ENCODE measurements at regions not wholly inside any gene's neighbourhood (a gene's known extent, or its start where the extent isn't known, plus 50 kb on each side); places are given as distances from the start of the nearest gene placed in this dataset.

GRCh38 chr9:3760031-3760430 is 234.2 kb upstream of the RFX3 start:
- peaks cover 6% of the 10 kb centered on the region for H3K4me1 ChIP-seq
- H3K27me3 ChIP-seq, result no peaks in the 10 kb centered on the region
- WGBS, result 44% methylated on average over 4 of the region's 4 CpGs
- no peak overlapping the region for H3K4me3 ChIP-seq
- TF ChIP-seq EP300 (IDR thresholded peaks at IDR 0.05) (no peak), POLR2AphosphoS5 (IDR thresholded peaks at IDR 0.05) (no peak), POLR2A (IDR thresholded peaks at IDR 0.05) (no peak), CTCF (IDR thresholded peaks at IDR 0.05) (no peak)
- no peak for DNase-seq (ENCODE audit: low spot score in 2 of 2)
- H3K36me3 ChIP-seq, result no peaks in the 10 kb centered on the region
- no peaks in the 10 kb centered on the region for H3K9me3 ChIP-seq
- no peak overlapping the region for H3K27ac ChIP-seq

- H3K27me3 ChIP-seq, result no peaks in the 10 kb centered on the region
- H3K36me3 ChIP-seq, result no peaks in the 10 kb centered on the region
- no peaks in the 10 kb centered on the region for H3K9me3 ChIP-seq
- no peak overlapping the region for H3K4me3 ChIP-seq
- no peak for DNase-seq (ENCODE audit: low spot score in 2 of 2)
- no peak overlapping the region for H3K27ac ChIP-seq
- TF ChIP-seq EP300 (IDR thresholded peaks at IDR 0.05), result no peak
- TF ChIP-seq POLR2AphosphoS5 (IDR thresholded peaks at IDR 0.05), result no peak
- no peak for TF ChIP-seq CTCF (IDR thresholded peaks at IDR 0.05)
- no peak for TF ChIP-seq POLR2A (IDR thresholded peaks at IDR 0.05)
- 66% methylated on average over 5 of the region's 5 CpGs for WGBS
- peaks cover 6% of the 10 kb centered on the region for H3K4me1 ChIP-seq
Measured at GRCh38 chr9:3758816-3759576, 233.2 kb upstream of the RFX3 start.

GRCh38 chr9:3756071-3756470 is 230.3 kb upstream of the RFX3 start:
- no peak for TF ChIP-seq POLR2A (IDR thresholded peaks at IDR 0.05)
- TF ChIP-seq CTCF (IDR thresholded peaks at IDR 0.05), result no peak
- TF ChIP-seq EP300 (IDR thresholded peaks at IDR 0.05), result no peak
- H3K4me1 ChIP-seq, result peaks cover 9% of the 10 kb centered on the region
- DNase-seq (ENCODE audit: low spot score in 2 of 2), result no peak
- H3K36me3 ChIP-seq, result no peaks in the 10 kb centered on the region
- 85% methylated on average over 3 of the region's 3 CpGs for WGBS
- no peak overlapping the region for H3K4me3 ChIP-seq
- no peaks in the 10 kb centered on the region for H3K27me3 ChIP-seq
- no peaks in the 10 kb centered on the region for H3K9me3 ChIP-seq
- H3K27ac ChIP-seq, result no peak overlapping the region

- H3K27me3 ChIP-seq, result no peaks in the 10 kb centered on the region
- no peak for TF ChIP-seq POLR2AphosphoS5 (IDR thresholded peaks at IDR 0.05)
- TF ChIP-seq POLR2A (IDR thresholded peaks at IDR 0.05), result no peak
- no peak for TF ChIP-seq CTCF (IDR thresholded peaks at IDR 0.05)
- TF ChIP-seq EP300 (IDR thresholded peaks at IDR 0.05), result no peak
- DNase-seq (ENCODE audit: low spot score in 2 of 2), result no peak
- peaks cover 17% of the 10 kb centered on the region for H3K4me1 ChIP-seq
- no peaks in the 10 kb centered on the region for H3K9me3 ChIP-seq
- 37% methylated on average over 2 of the region's 2 CpGs for WGBS
- no peak overlapping the region for H3K4me3 ChIP-seq
- H3K27ac ChIP-seq, result no peak overlapping the region
- H3K36me3 ChIP-seq, result no peaks in the 10 kb centered on the region
Measured at GRCh38 chr9:3751125-3751758, 225.4 kb upstream of the RFX3 start.

- 74% methylated on average over 5 of the region's 5 CpGs for WGBS
- no peak for TF ChIP-seq CTCF (IDR thresholded peaks at IDR 0.05)
- no peak for TF ChIP-seq POLR2AphosphoS5 (IDR thresholded peaks at IDR 0.05)
Measured at GRCh38 chr9:3750321-3750720, 224.5 kb upstream of the RFX3 start.

More at GRCh38 chr9:3750321-3750720, 224.5 kb upstream of the RFX3 start:
- no peak for DNase-seq (ENCODE audit: low spot score in 2 of 2)
- no peaks in the 10 kb centered on the region for H3K9me3 ChIP-seq
- H3K27me3 ChIP-seq, result no peaks in the 10 kb centered on the region
- peaks cover 22% of the 10 kb centered on the region for H3K4me1 ChIP-seq
- H3K27ac ChIP-seq, result no peak overlapping the region
- H3K4me3 ChIP-seq, result no peak overlapping the region
- no peaks in the 10 kb centered on the region for H3K36me3 ChIP-seq

All from suprapubic skin (tissue), 4 donors.